ENCODE measurements at regions not wholly inside any gene's neighbourhood (a gene's known extent, or its start where the extent isn't known, plus 50 kb on each side); places are given as distances from the start of the nearest gene placed in this dataset.

- TF ChIP-seq CTCF (IDR thresholded peaks at IDR 0.05) (no peak), POLR2A (IDR thresholded peaks at IDR 0.05) (no peak), POLR2AphosphoS5 (IDR thresholded peaks at IDR 0.05) (no peak), EP300 (IDR thresholded peaks at IDR 0.05) (no peak)
Measured at GRCh38 chr4:91840359-91840758, 463.4 kb upstream of the GRID2 start.
